HL-60 (cell line): ENCODE measurements at regions not wholly inside any gene's neighbourhood (a gene's known extent, or its start where the extent isn't known, plus 50 kb on each side); places are given as distances from the start of the nearest gene placed in this dataset.

Experiments
- DNase-seq, 2 experiments: peaks; one replicate each; pipeline ENCODE4 v3.0.0-alpha.2; 2010 to 2020; ENCODE audit warnings: low read depth in 1 of 2, low spot score in 1 of 2
- H3K27ac ChIP-seq: fragments of 250-450 bp; sonication (Bioruptor Pico); replicated peaks from 2 replicates; pipeline ENCODE4 v1.5.1; 2020; ENCODE audit warnings: mild to moderate bottlenecking, moderate library complexity
- H3K27me3 ChIP-seq: fragments of 250-450 bp; sonication (Bioruptor Pico); 2 replicates; pipeline ENCODE4 v1.5.1; 2021; ENCODE audit warnings: mild to moderate bottlenecking, moderate library complexity; ENCODE audit not compliant: insufficient read depth, poor library complexity, severe bottlenecking
- H3K4me3 ChIP-seq: replicated peaks from 2 replicates; pipeline ENCODE4 v1.5.1; 2011; ENCODE audit warnings: mild to moderate bottlenecking, control low read depth, low read length; ENCODE audit not compliant: insufficient read depth
- GABPA ChIP-seq: IDR thresholded peaks from 2 replicates; pipeline ENCODE4 v1.6.1; 2012; ENCODE audit warnings: low read depth
- POLR2AphosphoS5 ChIP-seq: IDR thresholded peaks from 2 replicates; pipeline ENCODE4 v1.6.1; 2012; ENCODE audit warnings: low read depth
- SPI1 ChIP-seq: IDR thresholded peaks from 2 replicates; pipeline ENCODE4 v1.6.1; 2012; ENCODE audit warnings: low read depth, mild to moderate bottlenecking, borderline replicate concordance
- TF ChIP-seq, protein P1 (sequence below): IDR thresholded peaks from 2 replicates; pipeline ENCODE4 v1.6.1; 2012; ENCODE audit warnings: low read depth; ENCODE audit not compliant: insufficient replicate concordance
- TF ChIP-seq, protein P2 (sequence below): IDR thresholded peaks from one replicate; pipeline ENCODE4 v1.5.1; 2011; ENCODE audit warnings: low read length, control low read depth, inconsistent platforms; ENCODE audit not compliant: insufficient read depth

DNA sequence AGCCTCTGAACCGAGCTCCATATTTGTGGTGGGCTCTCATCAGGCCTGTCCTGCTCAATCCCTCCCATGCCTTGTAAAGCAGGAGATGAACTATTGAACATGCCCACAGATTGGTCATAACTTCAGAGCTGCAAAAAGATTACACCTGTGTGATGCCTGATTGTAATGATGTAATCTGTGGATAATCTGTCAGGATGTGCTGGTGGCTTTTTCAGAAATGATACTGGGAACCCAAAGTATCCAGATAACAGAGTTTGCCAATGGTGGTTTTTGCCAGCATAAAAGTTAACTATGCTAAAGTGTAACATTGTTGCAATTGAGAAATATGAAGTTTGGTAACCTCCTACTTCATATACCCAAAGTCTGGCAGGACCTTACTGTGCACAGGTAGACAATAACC lies 393.4 kb downstream of the RAPGEF2 start:
- TF ChIP-seq POLR2AphosphoS5: no peak
- no peak for TF ChIP-seq GABPA
- TF ChIP-seq, protein P1, sequence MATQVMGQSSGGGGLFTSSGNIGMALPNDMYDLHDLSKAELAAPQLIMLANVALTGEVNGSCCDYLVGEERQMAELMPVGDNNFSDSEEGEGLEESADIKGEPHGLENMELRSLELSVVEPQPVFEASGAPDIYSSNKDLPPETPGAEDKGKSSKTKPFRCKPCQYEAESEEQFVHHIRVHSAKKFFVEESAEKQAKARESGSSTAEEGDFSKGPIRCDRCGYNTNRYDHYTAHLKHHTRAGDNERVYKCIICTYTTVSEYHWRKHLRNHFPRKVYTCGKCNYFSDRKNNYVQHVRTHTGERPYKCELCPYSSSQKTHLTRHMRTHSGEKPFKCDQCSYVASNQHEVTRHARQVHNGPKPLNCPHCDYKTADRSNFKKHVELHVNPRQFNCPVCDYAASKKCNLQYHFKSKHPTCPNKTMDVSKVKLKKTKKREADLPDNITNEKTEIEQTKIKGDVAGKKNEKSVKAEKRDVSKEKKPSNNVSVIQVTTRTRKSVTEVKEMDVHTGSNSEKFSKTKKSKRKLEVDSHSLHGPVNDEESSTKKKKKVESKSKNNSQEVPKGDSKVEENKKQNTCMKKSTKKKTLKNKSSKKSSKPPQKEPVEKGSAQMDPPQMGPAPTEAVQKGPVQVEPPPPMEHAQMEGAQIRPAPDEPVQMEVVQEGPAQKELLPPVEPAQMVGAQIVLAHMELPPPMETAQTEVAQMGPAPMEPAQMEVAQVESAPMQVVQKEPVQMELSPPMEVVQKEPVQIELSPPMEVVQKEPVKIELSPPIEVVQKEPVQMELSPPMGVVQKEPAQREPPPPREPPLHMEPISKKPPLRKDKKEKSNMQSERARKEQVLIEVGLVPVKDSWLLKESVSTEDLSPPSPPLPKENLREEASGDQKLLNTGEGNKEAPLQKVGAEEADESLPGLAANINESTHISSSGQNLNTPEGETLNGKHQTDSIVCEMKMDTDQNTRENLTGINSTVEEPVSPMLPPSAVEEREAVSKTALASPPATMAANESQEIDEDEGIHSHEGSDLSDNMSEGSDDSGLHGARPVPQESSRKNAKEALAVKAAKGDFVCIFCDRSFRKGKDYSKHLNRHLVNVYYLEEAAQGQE: no peak
- TF ChIP-seq, protein P2, sequence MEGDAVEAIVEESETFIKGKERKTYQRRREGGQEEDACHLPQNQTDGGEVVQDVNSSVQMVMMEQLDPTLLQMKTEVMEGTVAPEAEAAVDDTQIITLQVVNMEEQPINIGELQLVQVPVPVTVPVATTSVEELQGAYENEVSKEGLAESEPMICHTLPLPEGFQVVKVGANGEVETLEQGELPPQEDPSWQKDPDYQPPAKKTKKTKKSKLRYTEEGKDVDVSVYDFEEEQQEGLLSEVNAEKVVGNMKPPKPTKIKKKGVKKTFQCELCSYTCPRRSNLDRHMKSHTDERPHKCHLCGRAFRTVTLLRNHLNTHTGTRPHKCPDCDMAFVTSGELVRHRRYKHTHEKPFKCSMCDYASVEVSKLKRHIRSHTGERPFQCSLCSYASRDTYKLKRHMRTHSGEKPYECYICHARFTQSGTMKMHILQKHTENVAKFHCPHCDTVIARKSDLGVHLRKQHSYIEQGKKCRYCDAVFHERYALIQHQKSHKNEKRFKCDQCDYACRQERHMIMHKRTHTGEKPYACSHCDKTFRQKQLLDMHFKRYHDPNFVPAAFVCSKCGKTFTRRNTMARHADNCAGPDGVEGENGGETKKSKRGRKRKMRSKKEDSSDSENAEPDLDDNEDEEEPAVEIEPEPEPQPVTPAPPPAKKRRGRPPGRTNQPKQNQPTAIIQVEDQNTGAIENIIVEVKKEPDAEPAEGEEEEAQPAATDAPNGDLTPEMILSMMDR: no peak
- TF ChIP-seq SPI1: no peak
- DNase-seq: no peak
- H3K27me3 ChIP-seq: no peaks in the 10 kb centered on the region
- H3K27ac ChIP-seq: no peak overlapping the region
- H3K4me3 ChIP-seq: no peak overlapping the region

DNA sequence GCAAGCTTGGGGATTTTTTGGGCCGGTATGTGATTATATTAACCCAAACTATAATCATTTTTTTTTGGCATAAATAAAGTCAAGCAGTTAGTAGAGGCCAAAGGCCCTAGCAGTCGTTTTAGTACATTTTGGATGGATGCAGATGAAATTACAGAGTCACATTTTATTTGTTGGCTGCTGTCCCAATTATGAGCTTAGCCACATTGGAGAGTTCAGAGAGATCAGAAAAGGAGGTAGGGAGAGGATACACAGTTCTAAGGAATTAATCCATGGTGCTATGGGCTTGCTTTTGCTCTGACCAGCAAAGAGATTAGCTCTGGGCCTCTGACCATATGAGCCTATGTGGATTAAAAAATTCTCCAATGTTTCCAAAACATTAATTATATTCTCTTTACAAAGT lies 395.1 kb downstream of the RAPGEF2 start:
- Histone ChIP-seq H3K4me3 (no peak overlapping the region), H3K27me3 (no peaks in the 10 kb centered on the region), H3K27ac (no peak overlapping the region)
- DNase-seq: no peak
- no peak for TF ChIP-seq SPI1
- no peak for TF ChIP-seq GABPA
- TF ChIP-seq, protein P1: no peak
- TF ChIP-seq, protein P2: no peak
- TF ChIP-seq POLR2AphosphoS5: no peak

DNA sequence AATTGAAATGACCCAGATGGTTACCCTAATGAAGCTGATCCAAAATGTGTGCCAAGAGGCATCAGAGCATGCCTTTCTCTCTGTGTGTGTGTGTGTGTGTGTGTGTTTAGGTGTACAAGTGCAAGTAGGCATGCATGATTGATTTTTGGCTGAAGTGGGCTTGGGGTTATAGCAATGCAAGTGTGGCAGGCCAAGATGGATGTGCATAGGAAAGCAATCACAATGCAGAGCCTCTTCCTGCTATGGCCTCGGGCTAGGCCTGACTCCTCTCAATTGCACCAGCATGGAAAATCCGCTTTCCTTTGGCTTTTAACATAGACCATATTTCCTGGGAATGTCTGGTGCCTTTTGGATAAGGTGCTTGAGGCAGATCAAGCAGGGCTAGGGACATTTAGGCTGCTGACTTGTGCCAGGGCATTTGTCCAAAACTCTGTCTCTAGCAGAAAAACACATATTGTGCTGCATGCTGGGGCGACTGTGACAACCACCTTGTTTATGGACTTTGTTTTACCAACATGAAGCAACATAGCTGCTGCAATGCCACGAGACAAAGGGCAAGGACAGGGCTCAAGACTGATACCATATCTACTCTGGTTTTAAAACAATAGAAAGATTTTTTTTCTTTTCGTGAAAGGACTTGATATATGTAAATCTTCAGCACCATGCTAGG lies 395.7 kb downstream of the RAPGEF2 start:
- Histone ChIP-seq H3K4me3 (no peak overlapping the region), H3K27me3 (no peaks in the 10 kb centered on the region), H3K27ac (no peak overlapping the region)
- no peak for DNase-seq
- TF ChIP-seq SPI1: no peak
- no peak for TF ChIP-seq POLR2AphosphoS5
- TF ChIP-seq GABPA: no peak

DNA sequence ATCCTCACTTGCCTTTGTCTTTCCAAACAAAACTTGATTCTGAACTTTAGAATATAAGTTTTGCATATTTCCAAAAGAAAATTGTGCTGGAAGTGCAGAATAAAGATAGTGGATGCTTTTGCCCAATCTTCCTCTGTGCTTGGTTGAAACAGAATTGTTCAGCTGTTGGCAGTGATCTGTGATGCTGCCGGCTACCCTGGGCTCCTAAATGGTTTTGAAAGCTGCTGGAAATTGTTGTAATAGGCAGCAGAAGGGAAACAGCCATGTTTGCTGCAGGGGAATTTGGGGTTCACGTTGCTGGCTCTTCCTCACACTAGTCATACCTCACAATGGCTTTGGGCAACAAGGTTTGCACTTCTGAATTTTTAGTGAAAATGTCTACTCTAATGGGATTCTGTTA lies 398.0 kb downstream of the RAPGEF2 start:
- TF ChIP-seq SPI1 (no peak), GABPA (no peak), POLR2AphosphoS5 (no peak)
- TF ChIP-seq, protein P2: no peak
- TF ChIP-seq, protein P1: no peak
- H3K27ac ChIP-seq: no peak overlapping the region
- no peak overlapping the region for H3K4me3 ChIP-seq
- DNase-seq: no peak
- H3K27me3 ChIP-seq: no peaks in the 10 kb centered on the region
